C4-2B (cell line): ENCODE measurements at regions not wholly inside any gene's neighbourhood (a gene's known extent, or its start where the extent isn't known, plus 50 kb on each side); places are given as distances from the start of the nearest gene placed in this dataset.

ENCODE experiments used
- CTCF ChIP-seq: fragments of 450-650 bp; conservative IDR thresholded peaks from 2 replicates; pipeline ENCODE4 v1.5.1; 2017; ENCODE audit warnings: mild to moderate bottlenecking
- ZFX ChIP-seq: fragments of 450-650 bp; IDR thresholded peaks from 2 replicates; pipeline ENCODE4 v1.6.1; 2017

- TF ChIP-seq CTCF: no peak
- TF ChIP-seq ZFX: no peak
Observed at GRCh38 chr4:159594576-159594975, 491.7 kb downstream of the RAPGEF2 start.
